GM23338 (cell line): ENCODE measurements at regions not wholly inside any gene's neighbourhood (a gene's known extent, or its start where the extent isn't known, plus 50 kb on each side); places are given as distances from the start of the nearest gene placed in this dataset.

Experiments
- ATAC-seq: fragments of 200-7000 bp; cut with Tn5 transposase; 3 replicates; pipeline ENCODE4 v1.9.1; 2020
- DNase-seq: peaks from one replicate; pipeline ENCODE4 v3.0.0-alpha.2; 2015; ENCODE audit warnings: low spot score
- H2AFZ ChIP-seq: fragments of 200-600 bp; sonication (generic); 2 replicates; pipeline ENCODE4 v1.8.0; 2016; ENCODE audit warnings: antibody characterized with exemption, mild to moderate bottlenecking, moderate library complexity
- H3F3A ChIP-seq: fragments of 200-600 bp; sonication (generic); replicated peaks from 2 replicates; pipeline ENCODE4 v1.8.0; 2017; ENCODE audit warnings: antibody characterized with exemption, mixed run types, low read depth
- H3K27ac ChIP-seq: fragments of 200-600 bp; sonication (generic); 2 replicates; pipeline ENCODE4 v1.6.1; 2016; ENCODE audit warnings: low read depth
- H3K27me3 ChIP-seq: fragments of 200-600 bp; sonication (generic); 2 replicates; pipeline ENCODE4 v1.8.0; 2016; ENCODE audit warnings: mild to moderate bottlenecking, mixed run types, moderate library complexity; ENCODE audit not compliant: insufficient read depth
- H3K36me3 ChIP-seq: fragments of 200-600 bp; sonication (generic); 2 replicates; pipeline ENCODE4 v1.8.0; 2016; ENCODE audit warnings: mild to moderate bottlenecking; ENCODE audit not compliant: insufficient read depth
- H3K4me1 ChIP-seq: fragments of 200-600 bp; sonication (generic); 2 replicates; pipeline ENCODE4 v1.8.0; 2016; ENCODE audit warnings: mild to moderate bottlenecking, moderate library complexity; ENCODE audit not compliant: insufficient read depth
- H3K4me2 ChIP-seq: fragments of 200-600 bp; sonication (generic); 2 replicates; pipeline ENCODE4 v1.7.1; 2017; ENCODE audit warnings: mixed run types
- H3K4me3 ChIP-seq: fragments of 200-600 bp; sonication (generic); 2 replicates; pipeline ENCODE4 v1.6.1; 2016; ENCODE audit warnings: mixed run types
- H3K79me2 ChIP-seq: fragments of 200-600 bp; sonication (generic); replicated peaks from 2 replicates; pipeline ENCODE4 v1.8.0; 2017; ENCODE audit warnings: mild to moderate bottlenecking; ENCODE audit not compliant: insufficient read depth
- H3K9me2 ChIP-seq: fragments of 200-600 bp; sonication (generic); 2 replicates; pipeline ENCODE4 v1.8.0; 2017; ENCODE audit not compliant: insufficient read depth
- H4K20me1 ChIP-seq: fragments of 200-600 bp; sonication (generic); replicated peaks from 2 replicates; pipeline ENCODE4 v1.8.0; 2017; ENCODE audit warnings: mild to moderate bottlenecking; ENCODE audit not compliant: insufficient read depth
- H3K27ac Mint-ChIP-seq: 2 replicates; pipeline ENCODE4 v1.8.0; 2020; ENCODE audit warnings: inconsistent platforms, mild to moderate bottlenecking, moderate library complexity, mixed read lengths
- H3K27me3 Mint-ChIP-seq: 3 replicates; pipeline ENCODE4 v1.8.0; 2022; ENCODE audit warnings: low read depth, mild to moderate bottlenecking, moderate library complexity, mixed read lengths, inconsistent platforms; ENCODE audit not compliant: insufficient read depth, poor library complexity
- H3K36me3 Mint-ChIP-seq: 3 replicates; pipeline ENCODE4 v1.8.0; 2021; ENCODE audit warnings: low read depth, mild to moderate bottlenecking, inconsistent platforms, moderate library complexity, mixed read lengths
- H3K4me1 Mint-ChIP-seq: 3 replicates; pipeline ENCODE4 v1.8.0; 2020; ENCODE audit warnings: mild to moderate bottlenecking, inconsistent platforms, mixed read lengths
- H3K4me3 Mint-ChIP-seq: 3 replicates; pipeline ENCODE4 v1.8.0; 2021; ENCODE audit warnings: moderate library complexity, mild to moderate bottlenecking, inconsistent platforms, mixed read lengths
- H3K9me3 Mint-ChIP-seq: 3 replicates; pipeline ENCODE4 v1.8.0; 2020; ENCODE audit warnings: moderate library complexity, mild to moderate bottlenecking, inconsistent platforms, mixed read lengths
- CREB1 ChIP-seq: fragments of 250-450 bp; sonication (Bioruptor Pico); IDR thresholded peaks from 2 replicates; pipeline ENCODE4 v1.5.0; 2020; ENCODE audit warnings: low read depth, mild to moderate bottlenecking, moderate library complexity
- CTCF ChIP-seq, 2 experiments: fragments of 200-600 bp in 1 of 2; sonication (generic) in 1 of 2; conservative IDR thresholded peaks; 2 replicates each; pipeline versions ENCODE4 v1.5.1 to v1.6.1; 2016 to 2017; ENCODE audit warnings: antibody characterized with exemption in 2 of 2, low read depth in 2 of 2, mild to moderate bottlenecking in 2 of 2, moderate library complexity in 1 of 2
- ETS1 ChIP-seq: IDR thresholded peaks from 2 replicates; pipeline ENCODE4 v1.6.1; 2016; ENCODE audit warnings: antibody characterized with exemption
- EZH2 ChIP-seq: fragments of 200-600 bp; sonication (generic); IDR thresholded peaks from one replicate; pipeline ENCODE4 v1.8.0; 2017; ENCODE audit warnings: antibody characterized with exemption, mild to moderate bottlenecking, low read depth; ENCODE audit not compliant: unreplicated experiment
- EZH2phosphoT487 ChIP-seq: fragments of 200-600 bp; sonication (generic); IDR thresholded peaks from one replicate; pipeline ENCODE4 v1.8.1; 2018; ENCODE audit warnings: antibody characterized with exemption; ENCODE audit not compliant: unreplicated experiment
- JUNB ChIP-seq: IDR thresholded peaks from one replicate; pipeline ENCODE4 v1.6.1; 2016; ENCODE audit warnings: antibody characterized with exemption; ENCODE audit not compliant: unreplicated experiment
- NANOG ChIP-seq: IDR thresholded peaks from 2 replicates; pipeline ENCODE4 v1.6.1; 2016; ENCODE audit warnings: antibody characterized with exemption, borderline replicate concordance
- POLR2AphosphoS5 ChIP-seq: IDR thresholded peaks from 2 replicates; pipeline ENCODE4 v1.6.1; 2016; ENCODE audit warnings: antibody characterized with exemption, low read depth
- REST ChIP-seq: IDR thresholded peaks from one replicate; pipeline ENCODE4 v1.6.1; 2018; ENCODE audit warnings: antibody characterized with exemption; ENCODE audit not compliant: unreplicated experiment
- STAT1 ChIP-seq: IDR thresholded peaks from one replicate; pipeline ENCODE4 v1.6.1; 2016; ENCODE audit warnings: antibody characterized with exemption; ENCODE audit not compliant: unreplicated experiment
- ZNF114 ChIP-seq: fragments of 250-450 bp; sonication (Bioruptor Pico); IDR thresholded peaks from 2 replicates; pipeline ENCODE4 v1.5.0; 2020; ENCODE audit warnings: mild to moderate bottlenecking, moderate library complexity
- ZNF331 ChIP-seq: fragments of 250-450 bp; sonication (Bioruptor Pico); IDR thresholded peaks from 2 replicates; pipeline ENCODE4 v1.5.0; 2020; ENCODE audit warnings: low read depth, mild to moderate bottlenecking, moderate library complexity
- TF ChIP-seq, protein P1 (sequence below): fragments of 250-450 bp; sonication (Bioruptor Pico); IDR thresholded peaks from 2 replicates; pipeline ENCODE4 v1.5.0; 2020; ENCODE audit warnings: mild to moderate bottlenecking, moderate library complexity

- no peaks in the 10 kb centered on the region for H3K27me3 Mint-ChIP-seq
- Histone ChIP-seq H3K36me3 (no peaks in the 10 kb centered on the region), H3F3A (no peaks in the 10 kb centered on the region), H3K4me2 (no peak overlapping the region), H3K27me3 (no peaks in the 10 kb centered on the region), H4K20me1 (no peaks in the 10 kb centered on the region), H2AFZ (peak overlapping the region; percentile 85; the same call in 1 of the 2 replicates), H3K4me1 (peaks cover 12% of the 10 kb centered on the region), H3K9me2 (peaks cover 10% of the 10 kb centered on the region; the same call in 1 of the 2 replicates), H3K27ac (no peak overlapping the region), H3K4me3 (no peak overlapping the region), H3K79me2 (no peaks in the 10 kb centered on the region)
- TF ChIP-seq EZH2phosphoT487: no peak
- TF ChIP-seq POLR2AphosphoS5: no peak
- TF ChIP-seq NANOG: no peak
- TF ChIP-seq CREB1 (CRISPR knock-in tag): no peak
- TF ChIP-seq CTCF (conservative IDR thresholded peaks at IDR 0.05; ENCODE audit: low read depth in 2 of 2): no peak
- no peak for TF ChIP-seq STAT1
- TF ChIP-seq ZNF331 (CRISPR knock-in tag): no peak
- TF ChIP-seq, protein P1, sequence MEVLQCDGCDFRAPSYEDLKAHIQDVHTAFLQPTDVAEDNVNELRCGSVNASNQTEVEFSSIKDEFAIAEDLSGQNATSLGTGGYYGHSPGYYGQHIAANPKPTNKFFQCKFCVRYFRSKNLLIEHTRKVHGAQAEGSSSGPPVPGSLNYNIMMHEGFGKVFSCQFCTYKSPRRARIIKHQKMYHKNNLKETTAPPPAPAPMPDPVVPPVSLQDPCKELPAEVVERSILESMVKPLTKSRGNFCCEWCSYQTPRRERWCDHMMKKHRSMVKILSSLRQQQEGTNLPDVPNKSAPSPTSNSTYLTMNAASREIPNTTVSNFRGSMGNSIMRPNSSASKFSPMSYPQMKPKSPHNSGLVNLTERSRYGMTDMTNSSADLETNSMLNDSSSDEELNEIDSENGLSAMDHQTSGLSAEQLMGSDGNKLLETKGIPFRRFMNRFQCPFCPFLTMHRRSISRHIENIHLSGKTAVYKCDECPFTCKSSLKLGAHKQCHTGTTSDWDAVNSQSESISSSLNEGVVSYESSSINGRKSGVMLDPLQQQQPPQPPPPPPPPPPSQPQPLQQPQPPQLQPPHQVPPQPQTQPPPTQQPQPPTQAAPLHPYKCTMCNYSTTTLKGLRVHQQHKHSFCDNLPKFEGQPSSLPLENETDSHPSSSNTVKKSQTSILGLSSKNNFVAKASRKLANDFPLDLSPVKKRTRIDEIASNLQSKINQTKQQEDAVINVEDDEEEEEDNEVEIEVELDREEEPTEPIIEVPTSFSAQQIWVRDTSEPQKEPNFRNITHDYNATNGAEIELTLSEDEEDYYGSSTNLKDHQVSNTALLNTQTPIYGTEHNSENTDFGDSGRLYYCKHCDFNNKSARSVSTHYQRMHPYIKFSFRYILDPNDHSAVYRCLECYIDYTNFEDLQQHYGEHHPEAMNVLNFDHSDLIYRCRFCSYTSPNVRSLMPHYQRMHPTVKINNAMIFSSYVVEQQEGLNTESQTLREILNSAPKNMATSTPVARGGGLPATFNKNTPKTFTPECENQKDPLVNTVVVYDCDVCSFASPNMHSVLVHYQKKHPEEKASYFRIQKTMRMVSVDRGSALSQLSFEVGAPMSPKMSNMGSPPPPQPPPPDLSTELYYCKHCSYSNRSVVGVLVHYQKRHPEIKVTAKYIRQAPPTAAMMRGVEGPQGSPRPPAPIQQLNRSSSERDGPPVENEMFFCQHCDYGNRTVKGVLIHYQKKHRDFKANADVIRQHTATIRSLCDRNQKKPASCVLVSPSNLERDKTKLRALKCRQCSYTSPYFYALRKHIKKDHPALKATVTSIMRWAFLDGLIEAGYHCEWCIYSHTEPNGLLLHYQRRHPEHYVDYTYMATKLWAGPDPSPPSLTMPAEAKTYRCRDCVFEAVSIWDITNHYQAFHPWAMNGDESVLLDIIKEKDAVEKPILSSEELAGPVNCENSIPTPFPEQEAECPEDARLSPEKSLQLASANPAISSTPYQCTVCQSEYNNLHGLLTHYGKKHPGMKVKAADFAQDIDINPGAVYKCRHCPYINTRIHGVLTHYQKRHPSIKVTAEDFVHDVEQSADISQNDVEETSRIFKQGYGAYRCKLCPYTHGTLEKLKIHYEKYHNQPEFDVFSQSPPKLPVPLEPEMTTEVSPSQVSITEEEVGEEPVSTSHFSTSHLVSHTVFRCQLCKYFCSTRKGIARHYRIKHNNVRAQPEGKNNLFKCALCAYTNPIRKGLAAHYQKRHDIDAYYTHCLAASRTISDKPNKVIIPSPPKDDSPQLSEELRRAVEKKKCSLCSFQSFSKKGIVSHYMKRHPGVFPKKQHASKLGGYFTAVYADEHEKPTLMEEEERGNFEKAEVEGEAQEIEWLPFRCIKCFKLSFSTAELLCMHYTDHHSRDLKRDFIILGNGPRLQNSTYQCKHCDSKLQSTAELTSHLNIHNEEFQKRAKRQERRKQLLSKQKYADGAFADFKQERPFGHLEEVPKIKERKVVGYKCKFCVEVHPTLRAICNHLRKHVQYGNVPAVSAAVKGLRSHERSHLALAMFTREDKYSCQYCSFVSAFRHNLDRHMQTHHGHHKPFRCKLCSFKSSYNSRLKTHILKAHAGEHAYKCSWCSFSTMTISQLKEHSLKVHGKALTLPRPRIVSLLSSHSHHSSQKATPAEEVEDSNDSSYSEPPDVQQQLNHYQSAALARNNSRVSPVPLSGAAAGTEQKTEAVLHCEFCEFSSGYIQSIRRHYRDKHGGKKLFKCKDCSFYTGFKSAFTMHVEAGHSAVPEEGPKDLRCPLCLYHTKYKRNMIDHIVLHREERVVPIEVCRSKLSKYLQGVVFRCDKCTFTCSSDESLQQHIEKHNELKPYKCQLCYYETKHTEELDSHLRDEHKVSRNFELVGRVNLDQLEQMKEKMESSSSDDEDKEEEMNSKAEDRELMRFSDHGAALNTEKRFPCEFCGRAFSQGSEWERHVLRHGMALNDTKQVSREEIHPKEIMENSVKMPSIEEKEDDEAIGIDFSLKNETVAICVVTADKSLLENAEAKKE (CRISPR knock-in tag): no peak
- no peak for TF ChIP-seq JUNB
- TF ChIP-seq ZNF114 (CRISPR knock-in tag): no peak
- no peak for TF ChIP-seq EZH2
- TF ChIP-seq ETS1: no peak
- TF ChIP-seq REST: no peak
- H3K4me1 Mint-ChIP-seq: peaks cover 10% of the 10 kb centered on the region
- H3K36me3 Mint-ChIP-seq: no peaks in the 10 kb centered on the region; the same call in 2 of the 3 replicates
- H3K9me3 Mint-ChIP-seq: peaks cover 6% of the 10 kb centered on the region; the same call in 1 of the 3 replicates
- ATAC-seq (no peak), DNase-seq (no peak)
- H3K27ac Mint-ChIP-seq: no peak overlapping the region
- H3K4me3 Mint-ChIP-seq: no peak overlapping the region
These were observed 270.6 kb upstream of the ALCAM start for GRCh38 chr3:105096071-105096470.
